HG03565 (cell line): ENCODE measurements at regions not wholly inside any gene's neighbourhood (a gene's known extent, or its start where the extent isn't known, plus 50 kb on each side); places are given as distances from the start of the nearest gene placed in this dataset.

Source experiments
- ATAC-seq: cut with Tn5 transposase; IDR thresholded peaks from one replicate; pipeline ENCODE4 v1.9.1; 2021; ENCODE audit warnings: mild to moderate bottlenecking, moderate library complexity; ENCODE audit not compliant: unreplicated experiment

DNA sequence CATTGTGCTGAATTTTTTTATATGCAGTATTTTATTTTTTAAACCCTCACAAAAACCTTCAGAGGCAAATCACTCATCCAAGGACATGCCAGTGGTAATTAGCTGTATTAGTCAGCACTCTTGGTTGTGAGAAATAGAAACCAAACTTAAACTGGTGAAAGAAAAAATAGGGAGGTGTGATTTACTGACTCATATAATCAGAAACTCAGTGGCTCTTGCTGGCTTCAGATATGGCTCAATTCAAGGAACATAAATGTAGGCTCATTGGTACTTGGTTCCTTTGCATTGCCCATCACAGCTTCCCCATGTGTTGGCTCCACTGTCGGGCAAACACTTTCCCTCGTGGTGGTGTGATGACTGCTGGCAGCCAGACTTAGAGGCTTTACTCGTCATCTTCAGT is 497.2 kb downstream of the MAT2B start:
- ATAC-seq, result peak; percentile 62

DNA sequence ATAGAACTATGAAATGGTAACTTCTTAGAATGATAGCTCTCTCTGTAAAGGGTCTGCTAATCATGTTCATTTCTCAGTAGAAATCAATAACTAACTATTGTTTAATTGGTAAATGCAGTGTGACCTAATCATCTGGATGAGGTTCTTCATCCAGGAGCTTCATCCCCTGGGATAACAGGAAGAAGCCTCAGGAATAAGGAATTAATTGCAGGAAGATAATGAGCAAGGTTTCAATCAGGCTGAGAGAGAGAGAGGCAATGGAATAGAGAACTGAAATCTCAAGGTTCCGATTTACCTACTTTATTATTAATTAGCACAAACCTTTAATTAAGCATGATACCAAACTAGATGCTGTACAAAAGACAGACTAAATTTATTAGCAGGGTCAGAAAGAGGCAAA is 499.7 kb downstream of the MAT2B start:
- ATAC-seq, result no peak

DNA sequence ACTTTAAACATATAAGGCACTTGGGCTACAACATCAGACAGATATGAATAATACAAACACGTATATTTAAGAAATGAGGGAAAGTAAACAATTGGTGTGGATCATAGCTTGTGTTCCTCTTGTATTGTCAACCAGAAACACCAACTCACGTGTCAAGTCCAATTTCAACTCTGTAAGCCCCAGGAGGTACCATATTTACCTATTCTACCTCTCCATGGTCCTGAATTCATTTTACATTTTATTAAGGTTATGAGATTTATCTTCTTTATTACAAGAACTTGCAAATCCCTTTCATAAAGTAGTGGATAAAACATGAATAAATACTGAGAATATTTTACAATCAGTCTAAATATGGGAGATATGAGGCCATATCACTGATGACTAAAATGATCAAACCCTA is 501.6 kb downstream of the MAT2B start:
- ATAC-seq, result no peak

DNA sequence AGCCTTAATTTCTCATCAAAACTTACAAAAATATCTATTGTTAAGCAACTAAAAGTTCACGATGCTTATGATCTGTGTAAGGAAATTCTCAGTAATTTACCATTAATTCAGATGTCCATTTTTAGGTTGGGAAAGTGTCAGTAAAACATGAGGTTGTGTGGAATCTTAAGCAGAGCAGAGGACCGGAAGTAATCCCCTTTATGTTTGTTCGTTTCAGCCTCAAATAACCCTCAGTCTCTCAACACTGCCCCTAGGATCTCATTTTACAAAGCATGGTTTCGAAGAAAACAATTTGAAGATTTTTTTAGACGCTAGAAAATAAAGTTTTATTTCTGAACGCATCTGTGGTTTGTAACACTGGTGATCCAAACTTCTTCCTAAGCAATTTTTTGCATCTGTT is 504.2 kb downstream of the MAT2B start:
- ATAC-seq, result no peak

DNA sequence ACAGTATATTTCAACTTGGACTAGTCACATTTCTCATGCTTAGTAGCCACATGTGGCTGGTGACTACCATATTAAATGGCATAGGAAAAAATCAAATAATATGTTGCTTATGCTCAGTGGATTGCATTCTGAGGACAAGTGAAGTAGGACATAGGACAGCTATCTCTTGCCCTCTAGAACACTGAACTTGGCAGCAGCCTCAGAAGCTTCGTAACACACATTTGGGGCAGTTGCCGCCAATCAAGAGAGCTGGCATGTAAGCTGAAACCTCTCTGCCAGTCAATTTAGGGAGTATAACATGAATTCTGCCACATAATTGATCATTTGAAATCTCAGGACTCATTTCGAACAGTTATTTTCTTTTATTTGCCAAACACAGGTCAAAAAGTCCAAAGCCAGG is 505.5 kb downstream of the MAT2B start:
- no peak for ATAC-seq

DNA sequence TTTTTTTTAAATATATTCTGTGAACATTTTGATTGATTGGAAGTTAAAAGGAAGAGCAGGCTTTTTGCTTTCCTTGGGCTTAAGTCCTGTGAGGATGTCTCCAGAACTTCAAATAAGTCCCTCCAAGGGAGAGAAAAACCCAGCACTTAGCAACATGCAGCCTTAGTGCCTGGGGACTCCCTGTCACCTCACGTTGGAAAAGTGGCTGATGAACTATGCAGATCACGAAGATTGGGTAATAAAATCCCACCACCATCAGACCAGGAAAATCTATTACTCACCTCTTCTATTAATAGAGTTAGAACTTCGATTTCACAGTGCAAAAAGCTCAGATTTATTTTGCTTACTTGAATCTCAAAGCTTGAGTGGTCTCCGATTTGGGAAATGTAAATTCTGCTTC is 507.0 kb downstream of the MAT2B start:
- ATAC-seq, result no peak

DNA sequence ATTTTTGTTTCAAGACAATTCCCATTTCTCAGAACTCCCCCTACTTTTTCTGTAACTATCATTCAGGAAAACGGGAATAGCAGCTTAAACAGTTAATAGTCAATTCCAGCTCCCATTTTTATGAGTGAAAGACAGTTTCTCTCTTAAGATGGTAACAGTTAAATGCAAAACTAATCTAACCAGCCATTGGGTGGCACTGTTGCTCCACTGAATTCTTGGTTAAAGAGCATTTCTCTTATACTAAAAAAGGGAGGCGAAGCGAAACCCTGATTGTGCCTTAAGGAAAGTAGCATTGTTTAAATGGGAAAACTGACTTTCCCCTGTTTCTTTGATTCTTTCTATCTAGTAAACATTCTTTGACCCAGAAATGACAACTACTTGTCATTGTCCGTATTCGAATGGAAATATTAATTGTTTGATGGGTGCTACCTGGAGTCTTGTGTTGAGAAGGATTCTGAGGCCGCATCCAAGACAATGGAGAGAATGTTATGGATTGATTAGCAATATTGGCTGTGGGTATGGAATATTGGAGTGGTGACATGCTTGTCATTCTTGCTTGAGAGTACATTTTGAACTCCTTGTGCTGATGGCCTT is 507.8 kb downstream of the MAT2B start:
- ATAC-seq, result peak; percentile 92

DNA sequence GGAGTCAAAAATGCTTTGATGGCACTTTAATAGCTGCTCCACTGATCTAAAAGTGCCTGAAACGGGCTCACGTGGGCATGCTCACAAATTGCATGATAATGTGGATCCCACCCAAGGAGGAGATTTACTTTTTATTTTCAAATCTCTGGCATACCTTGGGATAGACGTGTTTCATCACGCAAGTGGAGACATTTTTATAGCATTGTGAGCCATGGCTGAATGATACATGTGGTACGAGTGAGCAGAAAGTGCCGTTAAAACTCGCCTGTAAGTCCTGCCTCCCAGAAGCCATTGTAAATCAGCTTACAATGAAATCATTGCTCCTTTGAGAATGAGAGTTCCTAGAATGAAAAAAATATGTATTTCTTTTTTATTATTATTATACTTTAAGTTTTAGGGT is 514.7 kb downstream of the MAT2B start:
- no peak for ATAC-seq

DNA sequence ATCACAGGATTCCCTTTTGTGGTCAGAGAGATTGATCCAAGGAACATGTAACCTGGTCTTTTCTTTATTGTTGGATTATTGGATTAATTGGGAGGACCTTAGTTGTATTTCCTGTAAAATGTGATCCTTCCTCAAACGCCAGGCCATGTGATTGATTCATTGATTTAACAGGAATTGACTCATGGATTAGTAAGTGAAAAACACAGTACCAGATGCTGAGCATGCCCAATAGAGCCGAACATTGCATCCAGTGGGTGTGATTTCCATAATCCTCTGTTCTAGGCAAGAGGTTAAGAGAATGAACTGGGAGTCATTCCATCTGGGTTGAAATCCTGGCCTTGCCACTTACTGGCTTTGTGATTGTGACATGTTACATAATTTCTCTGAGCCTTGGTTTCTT is 522.3 kb downstream of the MAT2B start:
- no peak for ATAC-seq

DNA sequence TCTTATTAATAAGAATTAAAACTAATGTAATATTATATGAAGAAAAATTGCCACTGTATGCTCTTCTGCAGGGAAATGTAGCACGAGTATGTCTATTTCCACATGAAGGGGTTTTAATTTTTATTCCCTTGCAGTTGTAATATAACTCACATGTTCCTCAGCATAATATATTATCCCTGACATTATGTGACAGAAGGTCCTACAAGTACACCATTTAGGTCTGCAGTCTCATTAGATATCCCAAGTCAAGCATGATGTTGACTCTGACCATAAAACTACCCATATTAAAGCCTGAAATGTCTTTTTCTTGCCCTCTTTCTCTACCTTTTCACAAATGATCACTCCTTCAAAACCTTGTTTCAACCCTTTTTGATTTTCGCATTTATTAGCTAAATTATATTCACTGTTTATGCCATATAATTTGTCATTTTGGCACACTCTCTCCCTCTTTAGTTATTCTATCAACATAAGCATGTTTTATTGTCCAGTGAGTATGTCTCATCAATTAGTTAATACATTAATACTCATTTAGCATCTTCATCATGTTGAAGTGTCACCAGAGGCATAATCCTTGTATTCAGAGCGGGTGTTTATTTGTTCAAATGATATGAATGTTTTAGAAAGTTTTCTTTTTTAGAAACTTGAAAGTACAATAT is 532.8 kb downstream of the MAT2B start:
- no peak for ATAC-seq

DNA sequence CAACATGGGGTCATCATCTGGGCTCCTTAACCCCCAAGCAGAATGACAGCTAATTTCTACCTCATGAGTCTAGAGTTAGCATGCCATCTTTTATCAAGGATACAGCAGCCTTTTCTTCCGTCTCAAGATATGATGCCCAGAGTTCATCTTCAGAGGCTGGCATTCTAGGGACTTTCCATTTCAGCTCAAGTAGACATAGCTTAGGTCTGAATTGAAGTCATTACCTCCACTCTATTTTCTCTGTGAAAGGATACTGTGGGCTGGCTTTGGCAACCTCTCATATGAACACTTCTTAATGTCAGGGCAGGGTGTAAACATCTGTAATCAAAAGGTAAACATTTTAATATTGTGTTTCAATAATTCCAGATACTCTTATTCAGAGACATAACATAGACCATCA is 535.7 kb downstream of the MAT2B start:
- no peak for ATAC-seq

DNA sequence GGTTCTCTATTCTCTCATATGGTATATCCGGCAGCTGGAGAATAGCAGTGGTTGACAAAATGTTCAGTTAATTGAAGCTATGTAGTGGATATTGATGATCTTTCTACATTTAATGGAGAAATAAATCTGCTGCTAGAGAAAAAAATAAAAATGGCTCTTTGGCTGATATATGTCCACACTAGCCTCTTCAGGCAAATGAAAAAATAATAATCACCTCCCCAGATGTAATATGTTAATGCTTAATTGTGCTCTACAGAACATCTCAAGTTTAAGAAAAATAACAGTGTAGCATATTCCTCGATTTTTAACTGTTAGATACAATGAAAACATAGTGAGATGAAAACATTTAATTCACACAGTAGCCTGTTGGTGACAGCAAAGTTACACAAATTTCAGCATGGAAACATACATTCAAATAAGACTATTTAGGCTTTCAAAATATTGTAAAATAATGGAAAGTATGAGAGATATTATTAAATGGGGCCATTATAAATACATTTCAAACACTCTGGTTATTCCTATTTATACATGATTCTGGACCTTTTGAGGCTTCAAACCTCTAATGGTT is 543.0 kb downstream of the MAT2B start:
- ATAC-seq, result no peak

DNA sequence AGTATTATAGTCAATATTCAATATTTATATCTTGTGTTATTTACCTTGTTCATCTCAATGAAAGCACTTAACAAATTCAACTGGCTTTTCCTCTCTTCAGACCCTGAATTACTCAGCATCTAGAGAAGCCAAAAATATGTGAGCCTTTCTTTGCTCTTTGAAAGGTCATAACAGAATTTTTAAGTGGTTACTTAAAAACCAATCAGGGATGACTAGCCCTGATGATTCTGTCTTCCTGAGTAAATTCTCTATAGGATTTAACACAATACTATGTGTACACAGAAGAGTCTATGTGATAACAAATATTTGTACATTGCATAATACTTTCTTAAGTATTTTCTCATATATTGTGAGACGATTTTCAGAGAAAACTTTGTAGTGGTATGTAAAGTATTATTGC is 546.3 kb downstream of the MAT2B start:
- ATAC-seq, result no peak

DNA sequence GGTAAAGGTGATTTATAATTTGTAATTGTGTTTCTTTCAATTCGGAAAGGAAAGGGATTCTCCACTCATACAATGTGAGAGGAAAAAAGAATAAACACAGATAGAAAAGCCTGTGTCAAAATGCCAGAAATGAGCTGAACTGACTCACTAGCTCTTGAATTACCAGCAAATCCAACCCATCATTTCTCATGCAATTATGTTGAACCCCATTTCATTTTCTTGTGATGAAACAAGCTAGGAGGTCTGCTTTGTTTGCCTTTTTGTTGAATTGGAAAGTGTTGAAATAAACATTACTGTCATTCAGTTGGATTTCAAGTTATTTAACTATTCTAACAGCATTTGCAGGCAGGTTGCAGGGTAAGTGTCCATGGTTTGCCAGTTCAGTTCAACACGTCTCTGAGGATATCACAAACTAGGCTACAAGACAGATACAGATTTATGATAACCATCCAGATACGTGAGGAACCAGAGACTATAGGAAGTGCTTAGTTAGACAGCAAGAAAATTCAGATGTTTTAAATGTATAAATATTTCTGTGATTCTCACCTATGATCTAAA is 547.2 kb downstream of the MAT2B start:
- no peak for ATAC-seq

DNA sequence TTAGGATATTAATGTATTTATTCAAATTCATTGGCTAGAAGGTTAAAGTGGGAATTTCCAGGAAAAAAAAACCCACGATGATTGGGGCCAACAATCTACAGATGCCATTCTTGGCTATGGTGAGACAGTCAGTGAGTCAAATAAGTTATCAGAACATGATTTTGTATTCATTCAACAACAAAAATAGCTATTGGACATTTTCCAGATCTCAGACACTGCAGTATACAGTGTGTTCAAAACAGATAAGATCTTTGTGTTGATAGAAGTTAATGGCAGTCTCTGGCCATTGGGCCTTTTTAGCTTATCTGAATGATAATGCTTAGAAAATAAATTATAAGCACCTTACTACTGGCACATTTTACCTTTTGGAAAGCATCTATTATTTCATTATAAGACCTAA is 547.7 kb downstream of the MAT2B start:
- ATAC-seq, result no peak

DNA sequence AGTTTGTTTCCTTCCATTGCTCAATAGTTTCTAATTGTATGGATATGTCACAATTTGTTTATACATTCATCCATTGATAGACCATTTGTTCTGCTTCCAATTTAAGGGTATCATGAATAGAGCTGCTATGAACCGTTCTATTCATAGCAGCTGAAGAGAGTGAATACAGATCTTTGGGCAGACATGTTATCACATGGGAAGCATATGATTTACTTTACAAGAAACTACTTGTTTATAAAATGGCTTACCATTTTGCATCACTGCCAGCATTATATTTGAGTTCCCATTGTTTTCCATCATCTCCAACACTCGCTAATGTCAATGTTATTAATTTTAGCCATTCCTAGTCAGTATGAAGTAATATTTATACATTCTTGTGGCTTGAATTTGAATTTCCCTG is 549.0 kb downstream of the MAT2B start:
- ATAC-seq, result no peak

DNA sequence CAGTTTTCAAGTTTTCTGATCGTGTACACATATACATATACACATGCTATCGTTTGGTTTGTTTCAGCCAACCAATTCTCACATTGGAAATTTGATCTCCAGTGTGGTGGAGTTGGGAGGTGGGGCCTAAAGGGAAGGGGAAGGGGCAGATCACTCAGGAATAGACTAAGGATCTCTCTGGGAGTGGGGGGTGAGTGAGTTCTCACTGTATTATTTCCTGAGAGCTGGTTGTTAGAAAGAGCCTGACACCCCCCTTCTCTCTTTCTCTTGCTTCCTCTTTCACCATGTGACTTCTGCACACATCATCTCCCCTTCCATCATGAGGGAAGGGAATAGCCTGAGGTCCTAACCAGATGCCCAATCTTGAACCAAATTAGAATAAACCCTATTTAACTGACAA is 551.7 kb downstream of the MAT2B start:
- ATAC-seq, result no peak

DNA sequence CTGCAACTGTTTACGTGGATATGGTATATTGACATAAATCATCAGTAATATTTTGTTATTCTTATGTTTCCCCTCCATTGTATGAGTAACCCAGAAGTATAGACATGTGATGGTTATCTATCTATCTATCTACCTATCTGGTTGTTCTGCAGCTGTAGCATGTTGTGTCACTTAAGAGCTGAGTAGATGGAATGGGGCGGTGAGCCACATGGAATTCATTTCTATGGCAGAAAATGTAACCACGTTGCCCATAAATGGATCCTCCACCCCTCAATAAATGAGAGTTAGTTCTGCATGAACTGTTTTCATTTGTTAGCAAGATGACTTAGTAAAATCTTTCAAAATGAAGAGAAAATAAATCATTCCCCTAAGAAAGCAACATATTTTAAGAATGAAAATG is 553.2 kb downstream of the MAT2B start:
- ATAC-seq, result no peak

DNA sequence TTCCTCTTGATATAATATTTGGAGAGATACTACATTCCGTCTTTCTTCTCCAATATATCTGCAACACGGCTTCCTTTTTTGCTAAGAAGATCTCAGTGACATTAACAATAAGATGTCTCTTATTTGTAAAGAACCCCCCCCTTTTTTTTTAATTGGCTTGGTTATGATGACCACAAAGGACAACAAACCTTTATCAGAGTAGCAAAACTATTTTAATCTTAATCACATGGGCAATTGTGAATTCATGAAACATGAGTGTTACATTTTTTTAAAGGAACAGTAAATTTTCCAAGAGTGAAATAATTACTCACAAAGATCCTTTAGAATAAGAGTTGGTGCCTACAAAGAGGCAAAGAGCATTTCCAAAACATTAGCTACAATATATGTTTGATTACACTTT is 554.1 kb downstream of the MAT2B start:
- ATAC-seq, result no peak

DNA sequence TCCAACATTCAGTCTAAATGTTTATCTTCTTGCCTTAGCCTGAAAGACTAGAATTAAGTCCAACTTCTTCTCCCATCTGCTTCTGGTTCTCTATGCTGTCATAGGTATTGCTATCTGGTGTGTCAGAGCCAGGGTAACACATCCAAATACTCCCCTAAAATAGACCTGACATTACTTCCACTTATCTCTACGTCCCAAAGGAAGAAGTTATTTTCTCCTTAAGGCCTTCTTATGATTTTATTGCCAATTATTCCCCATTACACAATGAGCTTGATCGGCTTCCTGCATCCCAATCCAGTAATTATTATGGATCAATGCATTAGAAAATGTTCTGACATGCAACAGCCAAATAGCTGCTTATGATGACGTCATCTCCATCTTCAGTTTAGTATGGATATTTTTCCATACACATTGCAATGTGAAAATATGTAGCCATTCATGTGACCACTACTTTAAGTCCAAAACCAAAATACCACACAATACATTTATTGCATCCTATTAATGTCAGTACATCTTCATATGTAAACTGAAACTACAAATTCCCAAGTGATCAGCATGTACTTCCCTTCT is 555.5 kb downstream of the MAT2B start:
- no peak for ATAC-seq

DNA sequence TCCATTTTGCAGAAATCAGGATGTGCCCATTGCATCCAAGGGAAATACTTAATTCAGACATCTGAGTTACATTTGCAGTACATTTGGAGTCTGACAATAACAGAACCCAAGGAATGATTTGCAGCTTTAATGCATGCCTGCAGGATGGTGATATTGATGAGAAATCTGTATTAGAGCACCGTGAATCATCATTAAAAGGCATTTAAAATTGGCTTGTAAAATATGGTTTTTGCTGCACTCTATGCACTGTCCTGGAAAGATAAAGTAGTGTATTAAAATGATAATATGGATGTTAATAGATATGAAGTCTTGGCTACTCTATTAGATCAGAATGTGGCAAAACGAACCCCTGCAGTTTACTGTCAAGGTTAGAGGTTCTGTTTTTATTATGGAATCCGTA is 556.9 kb downstream of the MAT2B start:
- no peak for ATAC-seq

DNA sequence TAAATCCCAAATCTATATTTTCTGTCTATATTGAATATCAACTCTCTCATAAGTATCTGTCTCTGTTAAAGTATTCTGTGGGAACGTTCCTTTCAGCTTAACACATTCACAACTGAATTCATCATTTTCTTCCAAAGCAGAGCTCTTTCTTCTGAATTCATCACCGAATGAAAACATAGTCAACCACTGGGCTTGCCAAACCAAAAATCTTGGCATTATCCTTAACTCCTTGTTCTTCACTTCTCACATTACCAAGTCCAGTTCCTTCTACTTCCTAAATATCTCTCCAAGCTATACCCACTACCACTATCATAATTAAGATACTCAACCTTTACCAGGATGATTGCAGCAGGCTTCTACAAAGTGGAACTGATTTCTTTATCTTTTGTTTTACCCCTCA is 559.8 kb downstream of the MAT2B start:
- no peak for ATAC-seq
